Uterus (tissue), 2 donors: ENCODE measurements at regions not wholly inside any gene's neighbourhood (a gene's known extent, or its start where the extent isn't known, plus 50 kb on each side); places are given as distances from the start of the nearest gene placed in this dataset.

Experiments
- POLR2A ChIP-seq, 2 donors: fragments of 450-650 bp; IDR thresholded peaks; one replicate each; pipeline ENCODE4 v1.6.1; 2016; ENCODE audit warnings: antibody characterized with exemption in 2 of 2, mild to moderate bottlenecking in 1 of 2, moderate library complexity in 1 of 2
- TF ChIP-seq, protein P1 (sequence below), 4 experiments: fragments of 200-600 bp in 2 of 4; fragments of 450-650 bp in 2 of 4; sonication (generic) in 2 of 4; IDR thresholded peaks; one replicate each; pipeline ENCODE4 v1.5.1; 2016 to 2019; ENCODE audit warnings: antibody characterized with exemption in 4 of 4, mild to moderate bottlenecking in 2 of 4, moderate library complexity in 1 of 4

DNA sequence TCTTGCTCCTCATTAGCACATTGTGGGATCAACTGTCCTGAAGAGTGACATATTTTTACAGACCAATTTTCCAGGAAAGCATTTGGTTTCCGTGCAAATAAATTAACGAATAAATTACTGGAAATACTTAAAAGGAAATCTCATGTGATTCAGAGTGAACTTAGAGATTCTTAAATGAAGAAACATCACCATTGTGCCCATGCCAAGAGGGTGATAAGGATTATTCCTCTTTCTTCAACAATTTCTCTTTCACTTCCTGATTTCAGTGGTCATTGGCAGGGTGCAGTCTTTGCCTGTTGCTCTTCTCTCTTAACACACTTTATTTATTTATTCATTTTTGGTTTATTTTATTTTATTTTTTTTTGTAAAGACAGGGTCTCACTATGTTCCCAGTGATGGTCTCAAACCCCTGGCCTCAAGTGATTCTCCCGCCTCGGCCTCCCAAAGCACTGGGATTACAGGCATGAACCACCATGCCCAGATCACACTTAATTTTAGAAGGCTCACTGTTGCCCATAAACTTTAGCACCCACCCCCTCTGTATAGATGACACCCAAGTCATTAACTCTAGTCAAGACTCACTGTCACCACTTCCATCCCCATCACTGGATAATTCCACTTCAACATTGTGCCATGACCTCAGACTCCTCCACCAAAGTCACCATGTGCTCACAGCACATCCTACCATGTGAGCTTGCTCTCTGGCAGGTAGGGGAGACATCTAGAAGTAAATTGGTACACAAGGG, 92.6 kb upstream of the CERS6 start:
- TF ChIP-seq, protein P1, sequence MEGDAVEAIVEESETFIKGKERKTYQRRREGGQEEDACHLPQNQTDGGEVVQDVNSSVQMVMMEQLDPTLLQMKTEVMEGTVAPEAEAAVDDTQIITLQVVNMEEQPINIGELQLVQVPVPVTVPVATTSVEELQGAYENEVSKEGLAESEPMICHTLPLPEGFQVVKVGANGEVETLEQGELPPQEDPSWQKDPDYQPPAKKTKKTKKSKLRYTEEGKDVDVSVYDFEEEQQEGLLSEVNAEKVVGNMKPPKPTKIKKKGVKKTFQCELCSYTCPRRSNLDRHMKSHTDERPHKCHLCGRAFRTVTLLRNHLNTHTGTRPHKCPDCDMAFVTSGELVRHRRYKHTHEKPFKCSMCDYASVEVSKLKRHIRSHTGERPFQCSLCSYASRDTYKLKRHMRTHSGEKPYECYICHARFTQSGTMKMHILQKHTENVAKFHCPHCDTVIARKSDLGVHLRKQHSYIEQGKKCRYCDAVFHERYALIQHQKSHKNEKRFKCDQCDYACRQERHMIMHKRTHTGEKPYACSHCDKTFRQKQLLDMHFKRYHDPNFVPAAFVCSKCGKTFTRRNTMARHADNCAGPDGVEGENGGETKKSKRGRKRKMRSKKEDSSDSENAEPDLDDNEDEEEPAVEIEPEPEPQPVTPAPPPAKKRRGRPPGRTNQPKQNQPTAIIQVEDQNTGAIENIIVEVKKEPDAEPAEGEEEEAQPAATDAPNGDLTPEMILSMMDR (IDR thresholded peaks at IDR 0.05), result no peak
- TF ChIP-seq POLR2A (IDR thresholded peaks at IDR 0.05), result no peak
